ENCODE measurements at regions not wholly inside any gene's neighbourhood (a gene's known extent, or its start where the extent isn't known, plus 50 kb on each side); places are given as distances from the start of the nearest gene placed in this dataset.
A peak's percentile ranks its signal among the peaks of the same experiment; 100 is the strongest.

GRCh38 chr9:28365020-28365640, 791.8 kb upstream of the C9orf72 start:
- H3K27me3 ChIP-seq (ENCODE audit: insufficient read depth, low read length, poor library complexity, severe bottlenecking), result no peaks in the 10 kb centered on the region
- no peak overlapping the region for H3K4me3 ChIP-seq (ENCODE audit: low read length, poor library complexity, severe bottlenecking)
- no peaks in the 10 kb centered on the region for H3K9me3 ChIP-seq (ENCODE audit: insufficient read depth, low read depth, low read length)
- no peaks in the 10 kb centered on the region for H3K36me3 ChIP-seq (ENCODE audit: insufficient read depth, low read length)
- no peak overlapping the region for H2AFZ ChIP-seq (ENCODE audit: low read length)
- no peaks in the 10 kb centered on the region for H4K20me1 ChIP-seq (ENCODE audit: insufficient read depth, low read length, poor library complexity, severe bottlenecking)
- no peak overlapping the region for H3K9ac ChIP-seq (ENCODE audit: low read depth, low read length, poor library complexity, severe bottlenecking)
- H3F3A ChIP-seq (ENCODE audit: low read depth), result no peaks in the 10 kb centered on the region
- TF ChIP-seq CTCF (conservative IDR thresholded peaks at IDR 0.05; ENCODE audit: low read length), result peak; percentile 33
- TF ChIP-seq EZH2phosphoT487 (IDR thresholded peaks at IDR 0.05; ENCODE audit: borderline replicate concordance), result no peak
- H3K79me2 ChIP-seq (ENCODE audit: insufficient read depth, low read length), result no peaks in the 10 kb centered on the region
- no peak overlapping the region for H3K4me2 ChIP-seq (ENCODE audit: low read depth, low read length, poor library complexity, severe bottlenecking)
- H3K4me1 ChIP-seq (ENCODE audit: insufficient read depth, low read length, poor library complexity, severe bottlenecking), result no peaks in the 10 kb centered on the region
- H3K9me2 ChIP-seq (replicated peaks; ENCODE audit: low read depth, low read length), result no peaks in the 10 kb centered on the region

GRCh38 chr9:28365728-28366127, 792.4 kb upstream of the C9orf72 start:
- Histone ChIP-seq H3K4me1 (ENCODE audit: insufficient read depth, low read length, poor library complexity, severe bottlenecking) (no peaks in the 10 kb centered on the region), H3K27me3 (ENCODE audit: insufficient read depth, low read length, poor library complexity, severe bottlenecking) (no peaks in the 10 kb centered on the region), H4K20me1 (ENCODE audit: insufficient read depth, low read length, poor library complexity, severe bottlenecking) (no peaks in the 10 kb centered on the region), H3K9me3 (ENCODE audit: insufficient read depth, low read depth, low read length) (no peaks in the 10 kb centered on the region), H3F3A (ENCODE audit: low read depth) (no peaks in the 10 kb centered on the region), H3K4me2 (ENCODE audit: low read depth, low read length, poor library complexity, severe bottlenecking) (no peak overlapping the region), H2AFZ (ENCODE audit: low read length) (no peak overlapping the region), H3K79me2 (ENCODE audit: insufficient read depth, low read length) (no peaks in the 10 kb centered on the region), H3K36me3 (ENCODE audit: insufficient read depth, low read length) (no peaks in the 10 kb centered on the region), H3K9ac (ENCODE audit: low read depth, low read length, poor library complexity, severe bottlenecking) (no peak overlapping the region), H3K9me2 (replicated peaks; ENCODE audit: low read depth, low read length) (no peaks in the 10 kb centered on the region), H3K4me3 (ENCODE audit: low read length, poor library complexity, severe bottlenecking) (no peak overlapping the region)
- no peak for TF ChIP-seq EZH2phosphoT487 (IDR thresholded peaks at IDR 0.05; ENCODE audit: borderline replicate concordance)
- TF ChIP-seq CTCF (conservative IDR thresholded peaks at IDR 0.05; ENCODE audit: low read length), result no peak

- TF ChIP-seq CTCF (conservative IDR thresholded peaks at IDR 0.05; ENCODE audit: low read length), result no peak
- TF ChIP-seq EZH2phosphoT487 (IDR thresholded peaks at IDR 0.05; ENCODE audit: borderline replicate concordance), result no peak
- Histone ChIP-seq H3K79me2 (ENCODE audit: insufficient read depth, low read length) (no peaks in the 10 kb centered on the region), H3K9ac (ENCODE audit: low read depth, low read length, poor library complexity, severe bottlenecking) (no peak overlapping the region), H3K4me2 (ENCODE audit: low read depth, low read length, poor library complexity, severe bottlenecking) (no peak overlapping the region), H2AFZ (ENCODE audit: low read length) (no peak overlapping the region), H3K9me3 (ENCODE audit: insufficient read depth, low read depth, low read length) (no peaks in the 10 kb centered on the region), H3K36me3 (ENCODE audit: insufficient read depth, low read length) (no peaks in the 10 kb centered on the region), H3K4me1 (ENCODE audit: insufficient read depth, low read length, poor library complexity, severe bottlenecking) (no peaks in the 10 kb centered on the region), H3K9me2 (replicated peaks; ENCODE audit: low read depth, low read length) (no peaks in the 10 kb centered on the region), H3F3A (ENCODE audit: low read depth) (no peaks in the 10 kb centered on the region), H4K20me1 (ENCODE audit: insufficient read depth, low read length, poor library complexity, severe bottlenecking) (no peaks in the 10 kb centered on the region), H3K27me3 (ENCODE audit: insufficient read depth, low read length, poor library complexity, severe bottlenecking) (no peaks in the 10 kb centered on the region), H3K4me3 (ENCODE audit: low read length, poor library complexity, severe bottlenecking) (no peak overlapping the region)
Measured at GRCh38 chr9:28378231-28378630, 805.0 kb upstream of the C9orf72 start.

All from Loucy (cell line).